ENCODE measurements at regions not wholly inside any gene's neighbourhood (a gene's known extent, or its start where the extent isn't known, plus 50 kb on each side); places are given as distances from the start of the nearest gene placed in this dataset.
"Not testable (repeated sequence)": the region's sequence is repeated elsewhere in the genome, so short reads cannot be mapped to it uniquely, and the experiment has no call there.

- H3K36me3 ChIP-seq (ENCODE audit: control insufficient read depth, insufficient read depth, low read length); H3K4me1 ChIP-seq (ENCODE audit: control insufficient read depth, insufficient read depth, low read length); H3K9ac ChIP-seq (ENCODE audit: low read length); H3K27me3 ChIP-seq (ENCODE audit: control insufficient read depth, insufficient read depth, low read length); H3K27ac ChIP-seq (ENCODE audit: low read depth, low read length); H3K4me3 ChIP-seq (ENCODE audit: low read length): not testable (repeated sequence)
These were observed 2845.2 kb downstream of the RPIA start for GRCh38 chr2:91536549-91537263.

GRCh38 chr2:91549316-91549715 is 2857.8 kb downstream of the RPIA start:
- H3K4me1 ChIP-seq (ENCODE audit: control insufficient read depth, insufficient read depth, low read length); H3K36me3 ChIP-seq (ENCODE audit: control insufficient read depth, insufficient read depth, low read length); H3K27me3 ChIP-seq (ENCODE audit: control insufficient read depth, insufficient read depth, low read length); H3K9ac ChIP-seq (ENCODE audit: low read length); H3K27ac ChIP-seq (ENCODE audit: low read depth, low read length); H3K4me3 ChIP-seq (ENCODE audit: low read length): not testable (repeated sequence)

GRCh38 chr2:91558234-91558633 is 2866.8 kb downstream of the RPIA start:
- H3K9ac ChIP-seq (ENCODE audit: low read length); H3K36me3 ChIP-seq (ENCODE audit: control insufficient read depth, insufficient read depth, low read length); H3K4me1 ChIP-seq (ENCODE audit: control insufficient read depth, insufficient read depth, low read length); H3K27ac ChIP-seq (ENCODE audit: low read depth, low read length); H3K27me3 ChIP-seq (ENCODE audit: control insufficient read depth, insufficient read depth, low read length); H3K4me3 ChIP-seq (ENCODE audit: low read length): not testable (repeated sequence)

GRCh38 chr2:91559269-91559668 is 2867.8 kb downstream of the RPIA start:
- not testable (repeated sequence) for H3K4me1 ChIP-seq (ENCODE audit: control insufficient read depth, insufficient read depth, low read length); H3K27ac ChIP-seq (ENCODE audit: low read depth, low read length); H3K27me3 ChIP-seq (ENCODE audit: control insufficient read depth, insufficient read depth, low read length); H3K4me3 ChIP-seq (ENCODE audit: low read length); H3K9ac ChIP-seq (ENCODE audit: low read length); H3K36me3 ChIP-seq (ENCODE audit: control insufficient read depth, insufficient read depth, low read length)

GRCh38 chr2:91559886-91560614 is 2868.6 kb downstream of the RPIA start:
- H3K4me3 ChIP-seq (ENCODE audit: low read length); H3K9ac ChIP-seq (ENCODE audit: low read length); H3K36me3 ChIP-seq (ENCODE audit: control insufficient read depth, insufficient read depth, low read length); H3K4me1 ChIP-seq (ENCODE audit: control insufficient read depth, insufficient read depth, low read length); H3K27me3 ChIP-seq (ENCODE audit: control insufficient read depth, insufficient read depth, low read length); H3K27ac ChIP-seq (ENCODE audit: low read depth, low read length): not testable (repeated sequence)

- not testable (repeated sequence) for H3K27ac ChIP-seq (ENCODE audit: low read depth, low read length); H3K27me3 ChIP-seq (ENCODE audit: control insufficient read depth, insufficient read depth, low read length); H3K9ac ChIP-seq (ENCODE audit: low read length); H3K36me3 ChIP-seq (ENCODE audit: control insufficient read depth, insufficient read depth, low read length); H3K4me1 ChIP-seq (ENCODE audit: control insufficient read depth, insufficient read depth, low read length); H3K4me3 ChIP-seq (ENCODE audit: low read length)
These were observed 2870.7 kb downstream of the RPIA start for GRCh38 chr2:91562184-91562583.

GRCh38 chr2:91564700-91565099 is 2873.2 kb downstream of the RPIA start:
- H3K4me3 ChIP-seq (ENCODE audit: low read length); H3K9ac ChIP-seq (ENCODE audit: low read length); H3K27ac ChIP-seq (ENCODE audit: low read depth, low read length); H3K4me1 ChIP-seq (ENCODE audit: control insufficient read depth, insufficient read depth, low read length); H3K27me3 ChIP-seq (ENCODE audit: control insufficient read depth, insufficient read depth, low read length); H3K36me3 ChIP-seq (ENCODE audit: control insufficient read depth, insufficient read depth, low read length): not testable (repeated sequence)

GRCh38 chr2:91565689-91566430 is 2874.4 kb downstream of the RPIA start:
- not testable (repeated sequence) for H3K4me1 ChIP-seq (ENCODE audit: control insufficient read depth, insufficient read depth, low read length); H3K9ac ChIP-seq (ENCODE audit: low read length); H3K27ac ChIP-seq (ENCODE audit: low read depth, low read length)

GRCh38 chr2:91566611-91567010 is 2875.1 kb downstream of the RPIA start:
- H3K4me1 ChIP-seq (ENCODE audit: control insufficient read depth, insufficient read depth, low read length); H3K4me3 ChIP-seq (ENCODE audit: low read length); H3K36me3 ChIP-seq (ENCODE audit: control insufficient read depth, insufficient read depth, low read length); H3K27ac ChIP-seq (ENCODE audit: low read depth, low read length); H3K9ac ChIP-seq (ENCODE audit: low read length); H3K27me3 ChIP-seq (ENCODE audit: control insufficient read depth, insufficient read depth, low read length): not testable (repeated sequence)

More at GRCh38 chr2:91565689-91566430, 2874.4 kb downstream of the RPIA start:
- not testable (repeated sequence) for H3K4me3 ChIP-seq (ENCODE audit: low read length); H3K27me3 ChIP-seq (ENCODE audit: control insufficient read depth, insufficient read depth, low read length); H3K36me3 ChIP-seq (ENCODE audit: control insufficient read depth, insufficient read depth, low read length)

GRCh38 chr2:91567546-91568335 is 2876.3 kb downstream of the RPIA start:
- not testable (repeated sequence) for H3K4me3 ChIP-seq (ENCODE audit: low read length); H3K27me3 ChIP-seq (ENCODE audit: control insufficient read depth, insufficient read depth, low read length); H3K4me1 ChIP-seq (ENCODE audit: control insufficient read depth, insufficient read depth, low read length); H3K27ac ChIP-seq (ENCODE audit: low read depth, low read length); H3K36me3 ChIP-seq (ENCODE audit: control insufficient read depth, insufficient read depth, low read length); H3K9ac ChIP-seq (ENCODE audit: low read length)

- not testable (repeated sequence) for H3K4me1 ChIP-seq (ENCODE audit: control insufficient read depth, insufficient read depth, low read length); H3K4me3 ChIP-seq (ENCODE audit: low read length); H3K27me3 ChIP-seq (ENCODE audit: control insufficient read depth, insufficient read depth, low read length); H3K36me3 ChIP-seq (ENCODE audit: control insufficient read depth, insufficient read depth, low read length); H3K27ac ChIP-seq (ENCODE audit: low read depth, low read length); H3K9ac ChIP-seq (ENCODE audit: low read length)
These were observed 2877.2 kb downstream of the RPIA start for GRCh38 chr2:91568391-91569338.
